ENCODE measurements at regions not wholly inside any gene's neighbourhood (a gene's known extent, or its start where the extent isn't known, plus 50 kb on each side); places are given as distances from the start of the nearest gene placed in this dataset.

DNA sequence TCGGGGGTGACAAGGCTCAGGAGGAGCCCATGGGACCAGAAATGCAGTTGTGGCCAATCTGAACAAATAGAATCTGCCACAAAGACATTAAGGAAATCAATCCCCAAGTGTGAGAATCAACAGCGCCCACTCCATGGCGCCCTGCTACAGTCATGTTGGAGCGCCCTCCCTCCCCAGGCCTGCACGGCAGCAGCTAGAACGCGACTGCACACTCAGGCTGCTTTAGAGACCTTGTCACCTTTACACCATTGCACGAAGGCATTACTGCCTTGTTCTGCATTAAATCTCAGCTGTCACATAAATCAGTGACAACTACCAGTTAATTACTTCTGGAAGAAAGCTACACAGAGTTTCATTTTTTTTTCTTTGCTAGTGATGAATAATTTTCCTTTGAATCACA, 98.7 kb upstream of the SPIN1 start:
- Histone ChIP-seq H3K4me1 (ENCODE audit: control insufficient read depth in 4 of 4, insufficient read depth in 4 of 4, low read length in 3 of 4) (no peaks in the 10 kb centered on the region), H3K27ac (ENCODE audit: low read depth in 1 of 2, low read length in 2 of 2) (no peak overlapping the region), H3K4me3 (ENCODE audit: low read depth in 1 of 3, low read length in 3 of 3) (no peak overlapping the region), H3K27me3 (ENCODE audit: control insufficient read depth in 4 of 4, insufficient read depth in 4 of 4, low read length in 3 of 4) (no peaks in the 10 kb centered on the region), H3K36me3 (ENCODE audit: control insufficient read depth in 4 of 4, insufficient read depth in 3 of 4, low read depth in 1 of 4, low read length in 3 of 4) (no peaks in the 10 kb centered on the region), H3K9me3 (ENCODE audit: control insufficient read depth in 4 of 4, low read length in 3 of 4) (no peaks in the 10 kb centered on the region), H3K9ac (ENCODE audit: low read depth in 1 of 2, low read length in 2 of 2) (no peak overlapping the region)
- no peak for TF ChIP-seq FOXA1 (IDR thresholded peaks at IDR 0.05)
- no peak for TF ChIP-seq TAF1 (conservative IDR thresholded peaks at IDR 0.05)
- TF ChIP-seq HNF4G (IDR thresholded peaks at IDR 0.05), result no peak
- TF ChIP-seq JUND (IDR thresholded peaks at IDR 0.05), result no peak
- TF ChIP-seq RAD21 (IDR thresholded peaks at IDR 0.05), result no peak
- TF ChIP-seq SP1 (IDR thresholded peaks at IDR 0.05), result no peak
- TF ChIP-seq, protein P1, sequence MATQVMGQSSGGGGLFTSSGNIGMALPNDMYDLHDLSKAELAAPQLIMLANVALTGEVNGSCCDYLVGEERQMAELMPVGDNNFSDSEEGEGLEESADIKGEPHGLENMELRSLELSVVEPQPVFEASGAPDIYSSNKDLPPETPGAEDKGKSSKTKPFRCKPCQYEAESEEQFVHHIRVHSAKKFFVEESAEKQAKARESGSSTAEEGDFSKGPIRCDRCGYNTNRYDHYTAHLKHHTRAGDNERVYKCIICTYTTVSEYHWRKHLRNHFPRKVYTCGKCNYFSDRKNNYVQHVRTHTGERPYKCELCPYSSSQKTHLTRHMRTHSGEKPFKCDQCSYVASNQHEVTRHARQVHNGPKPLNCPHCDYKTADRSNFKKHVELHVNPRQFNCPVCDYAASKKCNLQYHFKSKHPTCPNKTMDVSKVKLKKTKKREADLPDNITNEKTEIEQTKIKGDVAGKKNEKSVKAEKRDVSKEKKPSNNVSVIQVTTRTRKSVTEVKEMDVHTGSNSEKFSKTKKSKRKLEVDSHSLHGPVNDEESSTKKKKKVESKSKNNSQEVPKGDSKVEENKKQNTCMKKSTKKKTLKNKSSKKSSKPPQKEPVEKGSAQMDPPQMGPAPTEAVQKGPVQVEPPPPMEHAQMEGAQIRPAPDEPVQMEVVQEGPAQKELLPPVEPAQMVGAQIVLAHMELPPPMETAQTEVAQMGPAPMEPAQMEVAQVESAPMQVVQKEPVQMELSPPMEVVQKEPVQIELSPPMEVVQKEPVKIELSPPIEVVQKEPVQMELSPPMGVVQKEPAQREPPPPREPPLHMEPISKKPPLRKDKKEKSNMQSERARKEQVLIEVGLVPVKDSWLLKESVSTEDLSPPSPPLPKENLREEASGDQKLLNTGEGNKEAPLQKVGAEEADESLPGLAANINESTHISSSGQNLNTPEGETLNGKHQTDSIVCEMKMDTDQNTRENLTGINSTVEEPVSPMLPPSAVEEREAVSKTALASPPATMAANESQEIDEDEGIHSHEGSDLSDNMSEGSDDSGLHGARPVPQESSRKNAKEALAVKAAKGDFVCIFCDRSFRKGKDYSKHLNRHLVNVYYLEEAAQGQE (IDR thresholded peaks at IDR 0.05), result no peak
- DNase-seq (ENCODE audit: low spot score), result no peak
- 91% methylated on average over 8 of the region's 8 CpGs for WGBS

DNA sequence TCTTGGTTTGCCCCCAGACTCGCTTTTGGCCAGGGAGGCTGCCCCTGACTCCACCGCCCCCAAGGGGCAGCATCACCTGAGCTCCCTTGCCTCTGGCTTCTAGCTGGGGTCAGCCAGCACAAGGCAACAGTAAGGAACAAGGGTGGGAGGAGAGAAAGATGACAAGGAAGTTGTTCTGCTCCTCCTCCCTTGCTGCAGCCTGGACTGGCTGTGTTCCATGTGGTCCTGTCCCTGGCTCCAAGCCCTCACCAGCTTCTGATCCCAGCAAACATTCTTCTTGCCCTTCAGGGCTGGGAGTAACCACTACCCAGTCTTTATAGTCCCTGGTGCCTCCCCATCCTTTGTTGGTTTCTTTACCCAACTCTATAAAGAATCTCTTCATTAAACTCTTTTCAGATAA, 100.3 kb upstream of the SPIN1 start:
- no peaks in the 10 kb centered on the region for H3K36me3 ChIP-seq (ENCODE audit: control insufficient read depth in 4 of 4, insufficient read depth in 3 of 4, low read depth in 1 of 4, low read length in 3 of 4)
- H3K4me1 ChIP-seq (ENCODE audit: control insufficient read depth in 4 of 4, insufficient read depth in 4 of 4, low read length in 3 of 4), result no peaks in the 10 kb centered on the region
- H3K4me3 ChIP-seq (ENCODE audit: low read depth in 1 of 3, low read length in 3 of 3), result no peak overlapping the region
- WGBS, result 87% methylated on average over 2 of the region's 2 CpGs
- H3K9me3 ChIP-seq (ENCODE audit: control insufficient read depth in 4 of 4, low read length in 3 of 4), result peaks cover 0 to 7% (median 2%) of the 10 kb centered on the region in 4 donors
- DNase-seq (ENCODE audit: low spot score), result no peak
- H3K27me3 ChIP-seq (ENCODE audit: control insufficient read depth in 4 of 4, insufficient read depth in 4 of 4, low read length in 3 of 4), result no peaks in the 10 kb centered on the region
- TF ChIP-seq SP1 (IDR thresholded peaks at IDR 0.05) (no peak), FOXA1 (IDR thresholded peaks at IDR 0.05) (no peak), EGR1 (IDR thresholded peaks at IDR 0.05; ENCODE audit: low read depth in 2 of 2) (no peak), HNF4A (conservative IDR thresholded peaks at IDR 0.05) (no peak), TAF1 (conservative IDR thresholded peaks at IDR 0.05) (no peak), RXRA (IDR thresholded peaks at IDR 0.05) (no peak), NR2F2 (IDR thresholded peaks at IDR 0.05) (no peak), RAD21 (IDR thresholded peaks at IDR 0.05) (no peak), GABPA (IDR thresholded peaks at IDR 0.05 in 1 of 2, conservative IDR thresholded peaks at IDR 0.05 in 1 of 2) (no peak), YY1 (IDR thresholded peaks at IDR 0.05) (no peak), JUND (IDR thresholded peaks at IDR 0.05) (no peak)
- TF ChIP-seq, protein P2, sequence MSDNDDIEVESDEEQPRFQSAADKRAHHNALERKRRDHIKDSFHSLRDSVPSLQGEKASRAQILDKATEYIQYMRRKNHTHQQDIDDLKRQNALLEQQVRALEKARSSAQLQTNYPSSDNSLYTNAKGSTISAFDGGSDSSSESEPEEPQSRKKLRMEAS (IDR thresholded peaks at IDR 0.05), result no peak
- TF ChIP-seq, protein P3, sequence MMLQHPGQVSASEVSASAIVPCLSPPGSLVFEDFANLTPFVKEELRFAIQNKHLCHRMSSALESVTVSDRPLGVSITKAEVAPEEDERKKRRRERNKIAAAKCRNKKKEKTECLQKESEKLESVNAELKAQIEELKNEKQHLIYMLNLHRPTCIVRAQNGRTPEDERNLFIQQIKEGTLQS (IDR thresholded peaks at IDR 0.05), result no peak
- no peak overlapping the region for H3K9ac ChIP-seq (ENCODE audit: low read depth in 1 of 2, low read length in 2 of 2)
- H3K27ac ChIP-seq (ENCODE audit: low read depth in 1 of 2, low read length in 2 of 2), result no peak overlapping the region

DNA sequence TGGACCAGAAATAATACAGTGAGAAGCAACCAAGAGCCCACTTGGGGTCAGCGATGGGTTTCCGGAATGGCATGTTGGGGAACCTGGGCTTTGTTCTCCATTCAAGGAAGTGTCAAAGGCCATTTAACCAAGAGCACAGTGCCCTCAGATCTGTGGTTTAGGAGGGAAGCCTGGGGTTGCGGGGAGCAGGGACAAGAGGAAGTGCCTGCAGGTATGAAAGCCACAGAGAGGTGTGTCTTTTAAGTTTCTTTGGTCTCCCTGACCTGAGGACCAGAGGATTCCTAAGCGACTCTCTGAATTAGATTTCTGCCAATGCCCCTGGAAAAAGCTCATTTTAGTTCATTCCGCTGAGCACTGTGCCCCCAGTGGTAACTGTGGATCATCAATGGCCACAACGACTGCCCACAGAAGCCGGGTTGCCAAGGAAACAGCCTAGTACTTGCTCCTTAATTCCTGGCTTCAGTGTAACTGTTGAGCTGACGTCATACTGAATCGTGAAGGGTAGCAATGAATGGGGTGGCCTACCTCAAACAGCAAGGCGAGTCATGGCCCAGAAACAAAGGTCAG, 107.3 kb upstream of the SPIN1 start:
- no peak for DNase-seq (ENCODE audit: low spot score)
- no peaks in the 10 kb centered on the region for H3K36me3 ChIP-seq (ENCODE audit: control insufficient read depth in 4 of 4, insufficient read depth in 3 of 4, low read depth in 1 of 4, low read length in 3 of 4)
- no peaks in the 10 kb centered on the region for H3K4me1 ChIP-seq (ENCODE audit: control insufficient read depth in 4 of 4, insufficient read depth in 4 of 4, low read length in 3 of 4)
- TF ChIP-seq HNF4G (IDR thresholded peaks at IDR 0.05), result no peak
- TF ChIP-seq HNF4A (conservative IDR thresholded peaks at IDR 0.05), result no peak
- TF ChIP-seq FOXA1 (IDR thresholded peaks at IDR 0.05), result no peak
- TF ChIP-seq RXRA (IDR thresholded peaks at IDR 0.05), result no peak
- TF ChIP-seq GABPA (IDR thresholded peaks at IDR 0.05 in 1 of 2, conservative IDR thresholded peaks at IDR 0.05 in 1 of 2), result no peak
- TF ChIP-seq NR2F2 (IDR thresholded peaks at IDR 0.05), result no peak
- TF ChIP-seq RAD21 (IDR thresholded peaks at IDR 0.05), result no peak
- no peak for TF ChIP-seq YY1 (IDR thresholded peaks at IDR 0.05)
- TF ChIP-seq SP1 (IDR thresholded peaks at IDR 0.05), result no peak
- TF ChIP-seq EGR1 (IDR thresholded peaks at IDR 0.05; ENCODE audit: low read depth in 2 of 2), result no peak
- TF ChIP-seq, protein P1 (IDR thresholded peaks at IDR 0.05), result no peak
- TF ChIP-seq TAF1 (conservative IDR thresholded peaks at IDR 0.05), result no peak
- TF ChIP-seq, protein P4, sequence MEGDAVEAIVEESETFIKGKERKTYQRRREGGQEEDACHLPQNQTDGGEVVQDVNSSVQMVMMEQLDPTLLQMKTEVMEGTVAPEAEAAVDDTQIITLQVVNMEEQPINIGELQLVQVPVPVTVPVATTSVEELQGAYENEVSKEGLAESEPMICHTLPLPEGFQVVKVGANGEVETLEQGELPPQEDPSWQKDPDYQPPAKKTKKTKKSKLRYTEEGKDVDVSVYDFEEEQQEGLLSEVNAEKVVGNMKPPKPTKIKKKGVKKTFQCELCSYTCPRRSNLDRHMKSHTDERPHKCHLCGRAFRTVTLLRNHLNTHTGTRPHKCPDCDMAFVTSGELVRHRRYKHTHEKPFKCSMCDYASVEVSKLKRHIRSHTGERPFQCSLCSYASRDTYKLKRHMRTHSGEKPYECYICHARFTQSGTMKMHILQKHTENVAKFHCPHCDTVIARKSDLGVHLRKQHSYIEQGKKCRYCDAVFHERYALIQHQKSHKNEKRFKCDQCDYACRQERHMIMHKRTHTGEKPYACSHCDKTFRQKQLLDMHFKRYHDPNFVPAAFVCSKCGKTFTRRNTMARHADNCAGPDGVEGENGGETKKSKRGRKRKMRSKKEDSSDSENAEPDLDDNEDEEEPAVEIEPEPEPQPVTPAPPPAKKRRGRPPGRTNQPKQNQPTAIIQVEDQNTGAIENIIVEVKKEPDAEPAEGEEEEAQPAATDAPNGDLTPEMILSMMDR (IDR thresholded peaks at IDR 0.05; ENCODE audit: low read depth, low read length, missing input control), result no peak
- 68% methylated on average over 10 of the region's 10 CpGs for WGBS
- no peak overlapping the region for H3K9ac ChIP-seq (ENCODE audit: low read depth in 1 of 2, low read length in 2 of 2)
- H3K27ac ChIP-seq (ENCODE audit: low read depth in 1 of 2, low read length in 2 of 2), result no peak overlapping the region
- peaks cover 0 to 8% (median 2%) of the 10 kb centered on the region in 4 donors for H3K9me3 ChIP-seq (ENCODE audit: control insufficient read depth in 4 of 4, low read length in 3 of 4)
- no peak overlapping the region for H3K4me3 ChIP-seq (ENCODE audit: low read depth in 1 of 3, low read length in 3 of 3)
- no peaks in the 10 kb centered on the region for H3K27me3 ChIP-seq (ENCODE audit: control insufficient read depth in 4 of 4, insufficient read depth in 4 of 4, low read length in 3 of 4)
